Central memory CD4-positive, alpha-beta T cell (primary cell): ENCODE measurements at regions not wholly inside any gene's neighbourhood (a gene's known extent, or its start where the extent isn't known, plus 50 kb on each side); places are given as distances from the start of the nearest gene placed in this dataset.

Source experiments
- DNase-seq: peaks from one replicate; pipeline ENCODE4 v3.0.0; 2022

DNA sequence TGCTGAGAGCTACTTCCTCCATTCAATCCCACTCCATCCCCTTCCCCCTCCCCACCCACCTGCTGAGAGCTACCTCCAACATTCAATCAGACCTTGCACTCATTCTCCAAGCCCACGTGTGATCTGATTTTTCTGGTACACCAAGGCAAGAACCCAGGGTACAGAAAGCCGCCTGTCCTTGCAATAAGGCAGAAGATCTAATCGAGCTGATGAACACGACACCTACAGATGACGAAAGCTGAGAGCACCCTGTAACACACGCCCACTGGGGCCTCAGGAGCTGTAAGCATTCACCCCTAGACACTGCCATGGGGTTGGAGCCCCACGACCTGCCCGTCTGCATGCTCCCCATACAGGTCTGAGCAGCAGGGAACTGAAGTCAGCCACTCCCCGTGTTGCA, 58.3 kb downstream of the TRIML1 start:
- DNase-seq: no peak

GRCh38 chr4:188198982-188199792, 59.9 kb downstream of the TRIML1 start:
- DNase-seq: no peak

- DNase-seq: no peak
These were observed 62.6 kb downstream of the TRIML1 start for GRCh38 chr4:188201851-188202250.

DNA sequence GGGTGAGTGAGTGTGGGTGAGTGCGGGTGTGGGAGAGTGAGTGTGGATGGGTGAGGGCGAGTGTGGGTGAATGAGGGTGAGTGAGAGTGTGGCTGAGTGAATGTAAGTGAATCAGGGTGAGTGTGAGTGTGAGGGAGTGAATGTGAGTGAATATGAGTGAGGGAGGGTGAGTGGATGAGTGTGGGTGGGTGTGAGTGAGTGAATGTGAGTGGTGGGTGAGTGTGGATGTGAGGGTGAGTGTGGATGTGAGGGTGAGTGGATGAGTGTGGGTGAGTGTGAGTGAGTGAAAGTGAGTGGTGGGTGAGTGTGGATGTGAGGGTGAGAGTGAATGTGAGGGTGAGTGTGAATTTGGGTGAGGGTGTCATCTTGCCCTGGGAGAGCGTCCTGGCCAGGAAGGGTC, 67.5 kb downstream of the TRIML1 start:
- no peak for DNase-seq

DNA sequence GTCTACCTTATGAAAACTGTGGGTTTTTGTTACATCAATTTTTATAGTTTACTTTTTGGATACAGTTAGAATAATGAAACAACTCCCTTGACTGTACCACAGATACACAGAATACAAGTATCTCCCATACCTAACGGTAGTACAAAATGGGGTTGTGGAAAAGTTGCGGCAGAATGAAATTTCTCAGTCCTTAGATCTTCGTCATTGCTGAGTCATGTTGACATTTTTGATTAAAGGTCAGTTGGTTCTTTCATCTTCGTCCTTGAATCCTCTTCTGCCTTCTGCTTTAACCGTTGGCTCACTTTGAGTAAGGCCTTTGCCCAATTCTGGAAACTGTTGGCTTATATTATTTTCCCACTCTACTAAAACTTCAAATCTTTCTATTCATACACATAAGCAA, 75.6 kb downstream of the TRIML1 start:
- no peak for DNase-seq

DNA sequence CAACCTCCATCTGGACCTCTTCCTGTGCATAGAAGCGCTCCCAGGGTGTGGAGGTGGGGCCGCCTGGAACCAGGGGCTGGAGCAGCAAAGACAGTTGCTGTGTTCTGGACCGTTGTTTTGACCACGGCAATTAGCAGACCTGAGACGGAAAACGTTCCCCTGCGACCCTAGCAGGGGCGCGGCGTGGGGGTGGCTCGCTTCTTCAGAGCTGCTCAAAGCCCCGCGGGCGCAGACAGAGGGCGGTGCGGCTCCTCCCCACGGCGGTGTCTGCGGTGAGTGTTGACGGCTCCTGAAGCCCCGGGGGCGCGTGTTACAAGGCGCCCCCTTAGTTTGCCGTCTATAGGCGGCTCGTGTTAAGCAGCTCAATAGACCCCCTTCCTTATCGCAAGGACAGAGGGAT, 79.2 kb downstream of the TRIML1 start:
- no peak for DNase-seq

GRCh38 chr4:188220006-188220405, 80.8 kb downstream of the TRIML1 start:
- DNase-seq: no peak

DNA sequence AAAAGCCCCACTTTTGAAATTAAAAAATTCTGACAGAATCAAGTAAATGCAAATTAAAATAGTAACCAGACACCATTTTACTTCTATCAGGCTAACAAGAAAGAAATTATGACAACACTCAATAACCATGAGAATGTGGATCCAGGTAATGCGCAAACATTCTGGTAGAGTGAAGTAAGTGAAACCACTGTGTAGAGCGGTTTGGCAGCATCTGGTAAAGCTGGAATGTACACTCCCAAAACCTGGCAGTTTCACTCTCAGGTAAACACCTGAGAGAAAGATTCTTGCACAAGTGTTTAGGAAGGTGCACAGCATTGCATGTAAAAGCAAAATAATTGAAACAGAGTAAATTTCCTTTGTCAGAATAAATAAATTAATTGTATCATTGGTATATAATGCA, 81.8 kb downstream of the TRIML1 start:
- DNase-seq: no peak

DNA sequence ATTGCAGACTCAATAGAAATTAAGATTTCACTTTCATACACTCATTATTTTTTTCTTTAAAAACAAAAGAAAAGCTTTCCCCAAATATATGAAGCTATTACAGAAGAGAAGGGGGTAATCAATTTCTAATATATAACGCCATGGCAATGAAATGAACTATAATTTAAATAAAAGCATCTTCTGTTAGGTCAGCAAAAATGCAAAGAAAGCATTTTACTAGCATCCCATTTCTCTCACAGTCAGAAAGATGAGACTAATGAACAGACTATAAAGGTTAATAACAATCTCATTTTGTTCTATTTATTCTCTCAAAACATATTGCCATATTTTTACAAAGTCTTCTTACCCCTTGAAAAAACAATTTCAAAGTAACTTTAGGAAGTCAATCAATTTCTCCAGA, 89.0 kb downstream of the TRIML1 start:
- DNase-seq: no peak

DNA sequence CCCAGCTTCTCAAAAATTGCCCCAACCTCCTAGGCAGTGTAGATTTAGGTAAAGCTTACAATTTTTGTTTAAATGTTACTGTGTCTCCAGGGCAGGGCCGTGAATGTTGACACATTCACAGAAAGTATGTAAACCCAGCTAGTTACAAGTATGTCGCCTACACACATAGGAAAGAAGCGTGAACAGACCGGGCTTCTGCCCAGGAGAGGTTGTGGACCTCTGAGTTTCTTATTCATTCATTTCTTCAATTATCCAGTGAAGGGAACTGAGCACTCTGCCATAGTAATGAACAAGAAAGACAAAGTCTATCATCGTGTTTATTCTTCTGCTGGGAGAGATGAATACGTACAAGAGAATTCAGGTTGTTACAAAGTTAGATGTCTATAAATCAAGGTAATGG, 93.2 kb downstream of the TRIML1 start:
- no peak for DNase-seq

DNA sequence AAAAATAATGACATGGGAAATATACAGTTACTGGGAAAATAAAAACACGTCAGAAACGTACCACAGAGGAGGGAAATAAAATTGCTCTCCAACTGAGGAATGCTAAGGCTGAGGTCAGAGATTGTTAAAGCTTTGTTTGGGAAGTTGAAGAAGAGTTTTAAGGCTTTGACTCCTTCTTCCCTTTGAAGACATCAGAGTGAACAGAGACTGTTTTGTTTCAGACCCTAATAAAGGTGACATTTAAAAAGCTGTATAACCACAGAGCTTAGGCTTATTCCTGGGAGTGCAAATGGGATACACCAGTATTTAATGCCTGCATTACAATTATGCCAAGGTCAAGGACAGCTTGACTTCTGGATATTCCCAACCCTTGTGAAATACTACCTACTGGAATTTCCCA, 102.8 kb downstream of the TRIML1 start:
- no peak for DNase-seq

DNA sequence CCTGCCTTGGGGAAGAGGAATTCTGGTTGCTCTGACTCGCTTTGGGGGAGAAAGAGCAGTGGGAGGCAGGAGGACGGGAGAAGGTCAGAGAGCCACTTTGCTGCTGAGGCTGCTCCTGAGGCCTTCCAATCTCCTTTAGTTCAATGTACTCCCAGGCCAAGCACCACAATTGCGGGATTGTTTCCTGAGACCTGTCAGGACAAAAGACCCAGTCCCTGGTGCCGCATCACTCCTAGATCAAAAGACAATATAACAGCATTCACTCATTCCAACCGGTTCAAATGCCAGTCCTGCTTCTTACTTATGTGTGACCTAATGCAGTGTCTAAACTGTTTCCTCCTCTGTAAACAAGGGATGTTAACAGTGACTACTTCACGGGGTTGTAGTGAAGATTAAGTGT, 106.4 kb downstream of the TRIML1 start:
- no peak for DNase-seq

DNA sequence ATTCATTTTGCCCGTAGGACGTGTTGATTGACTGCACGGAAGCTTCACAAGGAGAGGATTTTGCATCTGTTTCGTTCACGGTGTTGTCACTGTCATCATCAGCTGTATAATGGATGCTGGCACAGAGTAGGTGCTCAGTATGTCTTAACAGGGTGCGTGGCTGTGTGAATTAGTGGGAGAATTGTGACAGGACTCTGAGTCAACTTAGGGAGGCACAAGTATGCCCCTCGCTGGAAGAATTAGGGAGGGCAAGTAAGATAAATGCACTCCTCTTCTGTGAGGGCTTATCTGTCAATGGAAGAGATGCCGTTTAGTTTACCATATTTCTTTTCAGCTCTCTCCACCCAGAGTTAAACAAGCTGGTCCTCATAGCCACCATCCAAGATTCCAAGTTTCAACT, 107.2 kb downstream of the TRIML1 start:
- DNase-seq: no peak

GRCh38 chr4:188254211-188254610, 115.0 kb downstream of the TRIML1 start:
- no peak for DNase-seq

DNA sequence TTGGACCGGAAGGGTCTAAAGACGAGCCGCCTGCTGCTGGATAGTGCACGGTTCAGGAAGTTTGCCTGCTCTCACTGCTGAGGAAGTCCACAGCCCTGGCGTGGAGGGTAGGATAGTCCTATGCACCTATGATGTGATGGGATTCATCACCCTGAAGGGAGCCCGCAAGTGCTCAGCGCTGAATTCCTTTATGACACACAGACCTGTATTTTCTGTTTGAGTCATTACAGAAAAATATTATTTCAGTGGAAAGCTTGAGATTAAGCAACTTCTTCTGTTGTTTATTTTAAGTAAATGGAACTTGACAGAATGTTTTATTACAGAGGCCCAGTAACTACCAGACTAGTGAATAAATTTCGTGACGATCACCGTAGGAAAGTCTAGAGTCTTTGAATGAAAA, 123.2 kb downstream of the TRIML1 start:
- DNase-seq: no peak

DNA sequence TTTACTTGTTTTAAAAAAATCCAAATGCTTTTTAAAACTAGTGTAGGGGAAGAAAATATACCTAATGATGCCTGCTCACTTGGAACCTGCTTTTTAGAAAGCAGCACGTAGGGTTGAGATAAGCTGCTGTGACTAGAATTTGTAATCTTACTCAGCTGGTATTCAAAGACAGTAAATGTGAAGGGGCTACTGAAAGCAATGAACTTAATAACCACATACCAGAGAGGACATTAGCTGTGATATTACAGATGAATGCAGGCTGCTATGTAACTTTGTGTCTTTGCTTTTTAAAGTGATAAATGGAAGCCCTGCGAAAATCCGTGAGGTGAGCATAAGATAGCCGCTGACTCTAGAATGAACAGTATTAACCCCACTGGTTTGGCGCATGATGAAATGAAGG, 124.1 kb downstream of the TRIML1 start:
- DNase-seq: no peak

- DNase-seq: no peak
These were observed 127.1 kb downstream of the TRIML1 start for GRCh38 chr4:188266386-188266785.

GRCh38 chr4:188268131-188268908, 129.1 kb downstream of the TRIML1 start:
- DNase-seq: no peak

- DNase-seq: no peak
These were observed 131.2 kb downstream of the TRIML1 start for GRCh38 chr4:188270273-188271069.

- DNase-seq: no peak
These were observed 136.4 kb downstream of the TRIML1 start for GRCh38 chr4:188275686-188276085.

DNA sequence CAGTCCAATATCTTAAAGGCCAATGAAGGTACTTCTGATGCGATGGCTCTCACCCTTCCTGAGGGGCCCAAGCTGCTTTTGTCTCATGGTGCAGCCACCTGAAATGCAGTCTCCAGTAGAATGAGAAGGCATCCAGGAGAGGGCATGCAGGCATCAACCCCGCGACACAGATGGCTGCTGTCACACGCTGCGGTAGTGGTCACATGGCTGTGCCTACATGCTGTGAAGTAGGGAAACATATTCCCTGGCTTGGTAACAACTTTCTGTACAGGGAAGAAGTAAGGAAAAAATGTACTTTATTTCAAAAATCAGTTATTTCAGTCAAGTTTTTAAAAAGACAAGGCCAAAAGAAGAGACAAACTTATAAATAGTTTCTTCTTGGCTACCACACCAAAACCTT, 139.9 kb downstream of the TRIML1 start:
- no peak for DNase-seq

GRCh38 chr4:188282471-188283232, 143.4 kb downstream of the TRIML1 start:
- no peak for DNase-seq
